Activated B cell treated with CpG ODN at 0.5 μM for 24 hours (primary cell): ENCODE measurements at regions not wholly inside any gene's neighbourhood (a gene's known extent, or its start where the extent isn't known, plus 50 kb on each side); places are given as distances from the start of the nearest gene placed in this dataset.

Experiments
- ATAC-seq: fragments of 200-7000 bp; cut with Tn5 transposase; one replicate; pipeline ENCODE4 v1.10.0; 2021; ENCODE audit warnings: low read depth, mild to moderate bottlenecking, moderate library complexity
- CTCF ChIA-PET: fragments of 350-600 bp; sonication (Branson Sonifier 250); formaldehyde crosslinking; loops from one replicate; lab custom pipeline; 2021; ENCODE audit warnings: antibody characterized with exemption; lab: Charles Lee
- POLR2A ChIA-PET: fragments of 350-600 bp; sonication (Branson Sonifier 250); formaldehyde crosslinking; loops from one replicate; lab custom pipeline; 2021; ENCODE audit warnings: antibody characterized with exemption; lab: Charles Lee
- DNase-seq: peaks from one replicate; pipeline ENCODE4 v3.0.0; 2022
- H3K27ac Mint-ChIP-seq: one replicate; pipeline ENCODE4 v1.8.0; 2020; ENCODE audit warnings: mixed read lengths
- H3K27me3 Mint-ChIP-seq: one replicate; pipeline ENCODE4 v1.8.0; 2021; ENCODE audit warnings: mixed read lengths
- H3K36me3 Mint-ChIP-seq: one replicate; pipeline ENCODE4 v1.8.0; 2021; ENCODE audit warnings: low read depth, mixed read lengths
- H3K4me1 Mint-ChIP-seq: one replicate; pipeline ENCODE4 v1.8.0; 2021; ENCODE audit warnings: mixed read lengths
- H3K4me3 Mint-ChIP-seq: one replicate; pipeline ENCODE4 v1.8.0; 2020; ENCODE audit warnings: mild to moderate bottlenecking, mixed read lengths
- H3K9me3 Mint-ChIP-seq: one replicate; pipeline ENCODE4 v1.8.0; 2020; ENCODE audit warnings: mixed read lengths
- CTCF ChIP-seq: fragments of 200-600 bp; IDR thresholded peaks from one replicate; pipeline ENCODE4 v1.8.0; 2022; ENCODE audit warnings: antibody characterized with exemption, mild to moderate bottlenecking
- intact Hi-C: fragments of 100-400 bp; cut with micrococcal nuclease; formaldehyde crosslinking; loops from one replicate; pipeline ENCODE4 v1.15.1; 2024

DNA sequence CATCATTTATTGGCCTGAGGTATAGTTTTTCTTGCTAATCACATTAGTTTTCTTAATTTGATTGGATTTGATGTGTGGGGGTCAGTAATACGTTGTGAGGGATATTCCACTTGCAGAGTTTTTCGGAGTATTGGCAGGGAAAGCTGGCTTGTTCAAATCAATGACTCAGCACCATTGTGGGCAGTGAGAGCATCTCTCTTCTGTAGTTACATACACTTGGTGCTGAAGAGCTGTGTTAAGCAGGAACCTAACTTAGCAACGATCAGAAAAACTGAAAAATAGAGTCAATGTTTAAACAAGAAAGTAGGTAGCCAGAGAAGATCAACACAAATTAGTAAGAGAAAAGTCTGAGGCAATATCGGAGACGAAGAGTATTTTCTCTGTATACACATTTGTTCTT, 344.6 kb upstream of the EDIL3 start:
- CTCF ChIA-PET = no interaction called here

GRCh38 chr5:84727708-84728107, 343.0 kb upstream of the EDIL3 start:
- TF ChIP-seq CTCF = no peak
- POLR2A ChIA-PET = no interaction called here
- no peak for DNase-seq
- no peaks in the 10 kb centered on the region for H3K36me3 Mint-ChIP-seq
- CTCF ChIA-PET = no interaction called here
- no peak overlapping the region for H3K27ac Mint-ChIP-seq
- intact Hi-C loops = no loop called here
- H3K4me3 Mint-ChIP-seq = no peak overlapping the region
- no peaks in the 10 kb centered on the region for H3K9me3 Mint-ChIP-seq
- no peak for ATAC-seq
- H3K4me1 Mint-ChIP-seq = no peaks in the 10 kb centered on the region
- H3K27me3 Mint-ChIP-seq = no peaks in the 10 kb centered on the region

More for the DNA sequence above, 344.6 kb upstream of the EDIL3 start:
- ATAC-seq = no peak
- Mint-ChIP-seq H3K27ac (no peak overlapping the region), H3K36me3 (no peaks in the 10 kb centered on the region), H3K9me3 (no peaks in the 10 kb centered on the region), H3K4me3 (no peak overlapping the region), H3K27me3 (no peaks in the 10 kb centered on the region), H3K4me1 (no peaks in the 10 kb centered on the region)
- POLR2A ChIA-PET = no interaction called here
- intact Hi-C loops = no loop called here
- DNase-seq = no peak
- TF ChIP-seq CTCF = no peak

GRCh38 chr5:84725946-84726570, 341.4 kb upstream of the EDIL3 start:
- POLR2A ChIA-PET = no interaction called here
- no peaks in the 10 kb centered on the region for H3K4me1 Mint-ChIP-seq
- CTCF ChIA-PET = no interaction called here
- H3K27ac Mint-ChIP-seq = no peak overlapping the region
- no peak for ATAC-seq
- intact Hi-C loops = no loop called here
- no peaks in the 10 kb centered on the region for H3K9me3 Mint-ChIP-seq
- H3K27me3 Mint-ChIP-seq = no peaks in the 10 kb centered on the region
- H3K4me3 Mint-ChIP-seq = no peak overlapping the region
- DNase-seq = no peak
- TF ChIP-seq CTCF = no peak
- H3K36me3 Mint-ChIP-seq = no peaks in the 10 kb centered on the region

- no peak for DNase-seq
- no peaks in the 10 kb centered on the region for H3K27me3 Mint-ChIP-seq
- no peak overlapping the region for H3K27ac Mint-ChIP-seq
- no peaks in the 10 kb centered on the region for H3K4me1 Mint-ChIP-seq
- intact Hi-C loops = no loop called here
- no peak for TF ChIP-seq CTCF
- no peak for ATAC-seq
- no peak overlapping the region for H3K4me3 Mint-ChIP-seq
- no peaks in the 10 kb centered on the region for H3K9me3 Mint-ChIP-seq
- CTCF ChIA-PET = no interaction called here
- H3K36me3 Mint-ChIP-seq = no peaks in the 10 kb centered on the region
- POLR2A ChIA-PET = no interaction called here
Observed at GRCh38 chr5:84724683-84725082, 340.0 kb upstream of the EDIL3 start.

GRCh38 chr5:84724181-84724580, 339.5 kb upstream of the EDIL3 start:
- no peak overlapping the region for H3K27ac Mint-ChIP-seq
- no peaks in the 10 kb centered on the region for H3K4me1 Mint-ChIP-seq
- no peaks in the 10 kb centered on the region for H3K36me3 Mint-ChIP-seq
- intact Hi-C loops = no loop called here
- ATAC-seq (no peak), DNase-seq (no peak)
- H3K4me3 Mint-ChIP-seq = no peak overlapping the region
- H3K9me3 Mint-ChIP-seq = peaks cover 4% of the 10 kb centered on the region
- CTCF ChIA-PET = no interaction called here
- no peaks in the 10 kb centered on the region for H3K27me3 Mint-ChIP-seq
- TF ChIP-seq CTCF = no peak
- POLR2A ChIA-PET = no interaction called here
